ENCODE measurements at regions not wholly inside any gene's neighbourhood (a gene's known extent, or its start where the extent isn't known, plus 50 kb on each side); places are given as distances from the start of the nearest gene placed in this dataset.

DNA sequence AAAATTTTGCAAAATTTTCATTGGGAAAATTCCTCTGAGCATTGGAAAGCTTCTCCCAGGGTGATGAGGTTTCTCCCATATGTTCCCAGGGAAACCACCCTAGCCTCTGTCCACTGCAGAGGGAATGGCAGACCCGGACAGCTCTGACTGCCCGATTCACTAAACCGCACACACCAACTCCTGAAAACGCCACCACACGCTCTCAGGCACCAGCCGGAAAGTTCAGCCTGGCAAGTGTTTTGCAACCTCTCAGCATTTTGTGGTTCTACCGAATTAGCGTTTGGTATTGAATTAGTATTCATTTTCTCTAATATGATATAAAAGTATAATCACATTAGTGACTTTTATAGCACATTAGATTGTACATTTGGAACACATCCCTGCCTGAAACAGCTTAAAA, 213.4 kb downstream of the PHETA1 start:
- intact Hi-C loops (cut with DNase I; ENCODE audit: low total_unique reads), result no loop called here
- Histone ChIP-seq H3K4me1 (peaks cover 0 to 2% (median 0%) of the 10 kb centered on the region in 4 donors), H3K27ac (no peak overlapping the region), H3K9me3 (no peaks in the 10 kb centered on the region), H3K4me3 (no peak overlapping the region), H3K27me3 (peaks cover 0 to 32% of the 10 kb centered on the region in 2 donors), H3K36me3 (no peaks in the 10 kb centered on the region)
- TF ChIP-seq, protein P1, sequence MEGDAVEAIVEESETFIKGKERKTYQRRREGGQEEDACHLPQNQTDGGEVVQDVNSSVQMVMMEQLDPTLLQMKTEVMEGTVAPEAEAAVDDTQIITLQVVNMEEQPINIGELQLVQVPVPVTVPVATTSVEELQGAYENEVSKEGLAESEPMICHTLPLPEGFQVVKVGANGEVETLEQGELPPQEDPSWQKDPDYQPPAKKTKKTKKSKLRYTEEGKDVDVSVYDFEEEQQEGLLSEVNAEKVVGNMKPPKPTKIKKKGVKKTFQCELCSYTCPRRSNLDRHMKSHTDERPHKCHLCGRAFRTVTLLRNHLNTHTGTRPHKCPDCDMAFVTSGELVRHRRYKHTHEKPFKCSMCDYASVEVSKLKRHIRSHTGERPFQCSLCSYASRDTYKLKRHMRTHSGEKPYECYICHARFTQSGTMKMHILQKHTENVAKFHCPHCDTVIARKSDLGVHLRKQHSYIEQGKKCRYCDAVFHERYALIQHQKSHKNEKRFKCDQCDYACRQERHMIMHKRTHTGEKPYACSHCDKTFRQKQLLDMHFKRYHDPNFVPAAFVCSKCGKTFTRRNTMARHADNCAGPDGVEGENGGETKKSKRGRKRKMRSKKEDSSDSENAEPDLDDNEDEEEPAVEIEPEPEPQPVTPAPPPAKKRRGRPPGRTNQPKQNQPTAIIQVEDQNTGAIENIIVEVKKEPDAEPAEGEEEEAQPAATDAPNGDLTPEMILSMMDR (IDR thresholded peaks at IDR 0.05), result no peak
- DNase-seq, result no peak

DNA sequence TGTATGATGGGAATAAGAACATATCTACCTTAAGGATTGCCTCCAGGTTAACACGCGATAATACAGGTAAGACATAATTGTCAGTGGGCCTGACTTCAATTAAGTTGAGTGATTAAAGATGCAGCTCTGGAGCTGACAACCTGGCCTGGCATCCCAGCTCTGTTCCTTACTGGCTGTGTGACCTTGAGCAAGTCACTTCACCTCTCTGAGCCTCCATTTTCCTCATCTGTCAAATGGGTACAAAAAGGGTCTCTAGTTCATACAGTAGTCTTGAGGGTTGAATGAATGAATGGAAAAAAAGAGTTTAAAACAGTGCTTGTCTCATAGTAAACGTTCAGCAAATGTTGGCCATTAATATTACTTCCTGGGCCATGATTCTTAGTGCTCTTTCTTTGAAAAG, 213.9 kb downstream of the PHETA1 start:
- TF ChIP-seq, protein P1 (IDR thresholded peaks at IDR 0.05), result no peak
- Histone ChIP-seq H3K4me3 (no peak overlapping the region), H3K9me3 (no peaks in the 10 kb centered on the region), H3K36me3 (no peaks in the 10 kb centered on the region), H3K27me3 (peaks cover 0 to 27% of the 10 kb centered on the region in 2 donors), H3K27ac (no peak overlapping the region), H3K4me1 (peaks cover 0 to 5% (median 0%) of the 10 kb centered on the region in 4 donors)
- intact Hi-C loops (cut with DNase I; ENCODE audit: low total_unique reads), result no loop called here
- DNase-seq, result no peak

DNA sequence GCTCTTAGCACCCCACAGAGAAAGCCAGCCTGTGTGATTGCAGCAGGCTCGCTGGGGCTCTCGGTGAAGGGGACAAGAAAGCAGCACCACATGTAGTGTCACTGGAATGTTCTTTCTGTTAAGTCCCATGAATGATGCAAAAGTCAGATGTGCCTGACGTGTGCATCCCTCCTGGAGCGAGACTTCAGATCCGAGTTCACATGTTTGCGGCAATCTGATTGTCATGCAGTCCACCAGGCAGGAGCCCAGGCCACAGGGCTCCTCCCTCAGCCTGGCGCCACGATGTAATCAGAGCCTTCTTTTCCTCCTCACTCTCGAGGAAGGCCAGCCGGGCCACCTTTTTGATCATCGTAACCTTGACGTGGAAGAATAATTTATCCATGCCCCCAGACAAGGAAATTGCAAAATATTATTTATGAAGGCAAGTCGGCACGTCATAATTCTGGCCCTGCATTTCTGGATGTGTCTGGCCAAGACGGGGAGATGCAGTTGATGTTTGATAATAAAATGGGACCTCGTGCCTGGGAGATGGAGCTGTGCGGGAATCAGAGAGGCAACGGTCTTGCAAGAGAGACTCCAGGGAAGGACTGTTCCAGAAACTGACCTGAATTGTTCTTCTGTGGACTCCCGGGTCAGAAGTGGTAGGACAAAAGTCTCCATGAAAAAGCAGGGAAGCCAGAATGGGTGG, 214.6 kb downstream of the PHETA1 start:
- H3K27ac ChIP-seq, result no peak overlapping the region
- TF ChIP-seq, protein P1 (IDR thresholded peaks at IDR 0.05), result no peak
- intact Hi-C loops (cut with DNase I; ENCODE audit: low total_unique reads), result no loop called here
- no peaks in the 10 kb centered on the region for H3K36me3 ChIP-seq
- no peak overlapping the region for H3K4me3 ChIP-seq
- H3K9me3 ChIP-seq, result no peaks in the 10 kb centered on the region
- DNase-seq, result no peak
- H3K27me3 ChIP-seq, result peaks cover 0 to 25% of the 10 kb centered on the region in 2 donors
- H3K4me1 ChIP-seq, result peaks cover 0 to 5% (median 0%) of the 10 kb centered on the region in 4 donors

DNA sequence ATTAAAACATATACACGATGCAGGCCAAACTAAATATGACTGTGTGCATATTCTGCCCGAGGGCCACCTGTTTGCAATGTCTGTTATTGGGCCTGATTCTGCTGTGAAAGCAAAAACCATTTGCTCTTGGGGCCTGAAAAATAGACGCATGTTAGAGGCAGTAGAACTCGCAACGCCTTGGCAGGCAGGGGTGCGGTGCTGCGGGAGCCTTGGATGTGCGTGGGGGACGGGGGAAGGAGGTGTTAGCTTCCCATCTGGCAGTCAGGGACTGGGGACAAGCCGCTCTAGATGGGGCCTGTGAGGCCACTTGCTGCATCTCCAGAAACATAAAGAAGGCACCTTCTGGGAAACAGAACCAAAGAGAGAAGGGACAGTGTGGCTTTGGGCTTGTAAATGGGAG, 216.3 kb downstream of the PHETA1 start:
- no peak for DNase-seq

DNA sequence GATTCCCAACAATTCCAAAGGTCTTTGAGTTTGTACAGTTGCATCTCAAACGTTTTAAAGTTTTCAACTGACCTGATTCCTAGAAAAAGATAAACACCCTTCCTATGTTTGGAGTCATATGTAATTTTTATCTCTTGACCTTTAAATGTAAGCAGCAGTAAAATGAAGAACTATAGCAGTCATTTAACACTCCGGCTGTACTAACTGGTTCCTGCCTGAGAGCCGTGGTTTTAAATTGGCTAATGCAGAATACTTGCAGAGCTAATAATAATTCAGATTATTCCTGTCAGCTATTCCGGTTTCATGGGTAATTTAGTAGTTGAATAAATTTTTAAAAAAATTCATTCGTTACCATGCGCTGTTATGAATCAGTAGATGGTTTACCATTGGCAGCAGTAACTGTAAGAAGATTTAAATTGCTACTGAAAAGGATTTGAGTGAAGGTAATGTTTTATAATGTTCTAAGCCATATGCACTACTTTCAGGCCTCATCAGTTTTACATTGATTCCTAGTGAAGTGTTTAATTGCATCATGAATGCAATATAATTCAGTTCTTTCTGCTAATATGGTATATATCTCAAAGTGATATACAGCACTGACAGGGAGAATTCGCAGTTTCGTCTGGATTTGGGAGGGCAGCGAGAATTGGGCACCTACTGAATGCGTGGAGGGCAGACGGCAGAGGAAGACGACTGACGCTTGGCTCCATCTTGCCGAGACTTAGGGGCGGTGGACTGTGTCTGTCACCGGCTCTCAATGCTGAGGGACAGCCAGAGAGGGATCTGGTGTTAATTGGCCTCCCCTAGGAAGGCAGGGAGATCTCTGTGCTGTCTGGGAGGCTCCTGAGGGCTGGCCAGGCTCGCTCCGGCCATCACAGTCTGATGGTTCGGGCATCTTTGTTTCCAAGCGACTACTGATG, 217.7 kb downstream of the PHETA1 start:
- H3K27ac ChIP-seq, result no peak overlapping the region

More for the DNA sequence above, 216.3 kb downstream of the PHETA1 start:
- Histone ChIP-seq H3K27ac (no peak overlapping the region), H3K4me1 (peaks cover 0 to 5% (median 0%) of the 10 kb centered on the region in 4 donors), H3K36me3 (no peaks in the 10 kb centered on the region), H3K9me3 (peaks cover 0 to 5% (median 0%) of the 10 kb centered on the region in 3 donors), H3K4me3 (no peak overlapping the region), H3K27me3 (peaks cover 0 to 27% of the 10 kb centered on the region in 2 donors)
- TF ChIP-seq, protein P1 (IDR thresholded peaks at IDR 0.05), result no peak
- intact Hi-C loops (cut with DNase I; ENCODE audit: low total_unique reads), result no loop called here

More for the DNA sequence above, 217.7 kb downstream of the PHETA1 start:
- intact Hi-C loops (cut with DNase I; ENCODE audit: low total_unique reads), result no loop called here
- H3K4me3 ChIP-seq, result no peak overlapping the region
- H3K9me3 ChIP-seq, result peaks cover 0 to 6% (median 0%) of the 10 kb centered on the region in 3 donors
- H3K4me1 ChIP-seq, result peaks cover 0 to 5% (median 0%) of the 10 kb centered on the region in 4 donors
- TF ChIP-seq, protein P1 (IDR thresholded peaks at IDR 0.05), result no peak
- peaks cover 0 to 32% of the 10 kb centered on the region in 2 donors for H3K27me3 ChIP-seq
- H3K36me3 ChIP-seq, result no peaks in the 10 kb centered on the region
- no peak for DNase-seq
